Osteocyte (in vitro differentiated cells): ENCODE measurements at regions not wholly inside any gene's neighbourhood (a gene's known extent, or its start where the extent isn't known, plus 50 kb on each side); places are given as distances from the start of the nearest gene placed in this dataset.

Source experiments
- DNase-seq: peaks from one replicate; pipeline ENCODE4 v3.0.0; 2021; ENCODE audit warnings: mixed read lengths; ENCODE audit not compliant: unreplicated experiment; ENCODE audit errors: extremely low spot score
- H3K27ac Mint-ChIP-seq: one replicate; pipeline ENCODE4 v1.8.0; 2021; ENCODE audit warnings: mild to moderate bottlenecking, mixed read lengths; ENCODE audit not compliant: unreplicated experiment
- H3K27me3 Mint-ChIP-seq: one replicate; pipeline ENCODE4 v1.8.0; 2021; ENCODE audit warnings: mixed read lengths; ENCODE audit not compliant: unreplicated experiment
- H3K36me3 Mint-ChIP-seq: one replicate; pipeline ENCODE4 v1.8.0; 2021; ENCODE audit warnings: mixed read lengths; ENCODE audit not compliant: unreplicated experiment
- H3K4me1 Mint-ChIP-seq: one replicate; pipeline ENCODE4 v1.8.0; 2021; ENCODE audit warnings: mixed read lengths; ENCODE audit not compliant: unreplicated experiment
- H3K4me3 Mint-ChIP-seq: one replicate; pipeline ENCODE4 v1.8.0; 2021; ENCODE audit warnings: mild to moderate bottlenecking, moderate library complexity, mixed read lengths; ENCODE audit not compliant: unreplicated experiment
- H3K9me3 Mint-ChIP-seq: one replicate; pipeline ENCODE4 v1.8.0; 2021; ENCODE audit warnings: mixed read lengths; ENCODE audit not compliant: unreplicated experiment
- TF ChIP-seq, protein P1 (sequence below): fragments of 200-600 bp; sonication (generic); IDR thresholded peaks from 2 replicates; pipeline ENCODE4 v1.5.0; 2021; ENCODE audit warnings: antibody characterized with exemption, mild to moderate bottlenecking, moderate library complexity

DNA sequence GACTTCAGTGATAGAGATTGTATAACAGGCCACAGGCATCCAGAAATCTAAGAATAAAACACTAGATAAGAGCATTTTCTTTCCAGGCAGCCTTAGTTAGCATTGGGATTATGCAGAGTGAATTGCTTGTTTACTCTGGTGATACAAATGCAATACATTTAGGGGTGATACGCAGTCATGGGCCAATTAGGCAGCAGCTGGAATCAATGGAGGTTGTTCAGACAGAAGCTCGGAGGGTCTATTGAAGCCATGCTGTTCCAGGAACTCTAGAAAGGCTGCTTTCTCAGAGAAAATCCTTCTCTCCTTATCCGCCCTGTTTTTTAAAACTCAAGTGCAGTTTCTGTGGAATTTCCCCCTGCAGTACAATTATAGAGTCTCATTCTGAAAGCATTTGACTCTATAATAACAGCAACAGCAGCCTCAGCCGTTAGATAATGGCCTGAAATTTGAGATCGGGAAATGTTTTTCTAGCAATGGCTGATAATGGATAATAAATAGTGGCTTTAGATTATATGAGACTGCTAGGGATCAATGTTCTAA is 364.3 kb upstream of the HS3ST5 start:
- Mint-ChIP-seq H3K4me1 (peaks cover 7% of the 10 kb centered on the region), H3K9me3 (no peaks in the 10 kb centered on the region), H3K27me3 (no peaks in the 10 kb centered on the region), H3K27ac (peak overlapping the region; percentile 0), H3K4me3 (no peak overlapping the region), H3K36me3 (no peaks in the 10 kb centered on the region)
- DNase-seq, result no peak
- TF ChIP-seq, protein P1, sequence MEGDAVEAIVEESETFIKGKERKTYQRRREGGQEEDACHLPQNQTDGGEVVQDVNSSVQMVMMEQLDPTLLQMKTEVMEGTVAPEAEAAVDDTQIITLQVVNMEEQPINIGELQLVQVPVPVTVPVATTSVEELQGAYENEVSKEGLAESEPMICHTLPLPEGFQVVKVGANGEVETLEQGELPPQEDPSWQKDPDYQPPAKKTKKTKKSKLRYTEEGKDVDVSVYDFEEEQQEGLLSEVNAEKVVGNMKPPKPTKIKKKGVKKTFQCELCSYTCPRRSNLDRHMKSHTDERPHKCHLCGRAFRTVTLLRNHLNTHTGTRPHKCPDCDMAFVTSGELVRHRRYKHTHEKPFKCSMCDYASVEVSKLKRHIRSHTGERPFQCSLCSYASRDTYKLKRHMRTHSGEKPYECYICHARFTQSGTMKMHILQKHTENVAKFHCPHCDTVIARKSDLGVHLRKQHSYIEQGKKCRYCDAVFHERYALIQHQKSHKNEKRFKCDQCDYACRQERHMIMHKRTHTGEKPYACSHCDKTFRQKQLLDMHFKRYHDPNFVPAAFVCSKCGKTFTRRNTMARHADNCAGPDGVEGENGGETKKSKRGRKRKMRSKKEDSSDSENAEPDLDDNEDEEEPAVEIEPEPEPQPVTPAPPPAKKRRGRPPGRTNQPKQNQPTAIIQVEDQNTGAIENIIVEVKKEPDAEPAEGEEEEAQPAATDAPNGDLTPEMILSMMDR, result no peak

GRCh38 chr6:114690625-114691024 is 347.8 kb upstream of the HS3ST5 start:
- H3K9me3 Mint-ChIP-seq, result peaks cover 6% of the 10 kb centered on the region
- no peak for DNase-seq
- TF ChIP-seq, protein P1, result no peak
- H3K27ac Mint-ChIP-seq, result no peak overlapping the region
- H3K4me3 Mint-ChIP-seq, result no peak overlapping the region
- no peaks in the 10 kb centered on the region for H3K36me3 Mint-ChIP-seq
- no peaks in the 10 kb centered on the region for H3K27me3 Mint-ChIP-seq
- no peaks in the 10 kb centered on the region for H3K4me1 Mint-ChIP-seq

DNA sequence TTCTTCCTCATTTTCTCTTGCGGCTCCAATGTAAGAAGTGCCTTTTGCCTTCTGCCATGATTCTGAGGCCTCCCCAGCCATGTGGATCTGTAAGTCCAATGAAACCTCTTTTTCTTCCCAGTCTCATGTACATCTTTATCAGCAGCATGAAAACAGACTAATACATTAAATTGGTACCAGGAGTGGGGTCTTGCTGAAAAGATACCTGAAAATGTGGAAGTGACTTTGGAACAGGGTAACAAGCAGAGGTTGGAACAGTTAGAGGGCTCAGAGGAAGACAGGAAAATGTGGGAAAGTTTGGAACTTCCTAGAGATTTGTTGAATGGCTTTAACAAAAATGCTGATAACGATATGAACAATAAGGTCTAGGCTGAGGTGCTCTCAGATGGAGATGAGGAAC is 316.7 kb upstream of the HS3ST5 start:
- Mint-ChIP-seq H3K36me3 (no peaks in the 10 kb centered on the region), H3K9me3 (peaks cover 15% of the 10 kb centered on the region), H3K27me3 (no peaks in the 10 kb centered on the region), H3K4me1 (no peaks in the 10 kb centered on the region), H3K27ac (no peak overlapping the region), H3K4me3 (no peak overlapping the region)
- DNase-seq, result no peak
- TF ChIP-seq, protein P1, result no peak

DNA sequence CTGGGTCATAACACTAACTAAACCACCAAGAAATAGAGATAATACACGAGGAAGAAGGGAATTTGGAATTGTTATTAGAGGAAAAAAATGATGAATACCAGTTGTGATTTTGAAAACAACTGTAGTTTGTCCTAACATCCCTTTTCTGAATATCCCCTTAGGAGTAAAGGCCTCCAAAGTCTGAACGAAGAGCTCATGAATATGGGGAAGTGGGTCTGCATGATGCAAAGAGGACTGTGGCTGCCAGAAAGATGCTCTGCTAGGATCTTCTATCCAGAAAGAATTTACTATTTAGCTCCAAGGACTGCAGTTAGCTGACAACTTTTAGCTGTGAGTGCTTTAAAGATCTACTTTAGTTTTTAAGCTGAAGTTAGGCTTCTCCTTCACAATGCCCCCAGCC is 308.8 kb upstream of the HS3ST5 start:
- Mint-ChIP-seq H3K4me1 (no peaks in the 10 kb centered on the region), H3K4me3 (no peak overlapping the region), H3K9me3 (peaks cover 4% of the 10 kb centered on the region), H3K27ac (no peak overlapping the region), H3K36me3 (no peaks in the 10 kb centered on the region), H3K27me3 (no peaks in the 10 kb centered on the region)
- no peak for DNase-seq
- TF ChIP-seq, protein P1, result no peak

GRCh38 chr6:114650891-114651290 is 308.1 kb upstream of the HS3ST5 start:
- TF ChIP-seq, protein P1, result no peak
- Mint-ChIP-seq H3K4me3 (no peak overlapping the region), H3K27ac (no peak overlapping the region), H3K27me3 (no peaks in the 10 kb centered on the region), H3K4me1 (no peaks in the 10 kb centered on the region), H3K36me3 (no peaks in the 10 kb centered on the region), H3K9me3 (peaks cover 5% of the 10 kb centered on the region)
- DNase-seq, result no peak
